Right renal pelvis (tissue), 4 donors: ENCODE measurements at regions not wholly inside any gene's neighbourhood (a gene's known extent, or its start where the extent isn't known, plus 50 kb on each side); places are given as distances from the start of the nearest gene placed in this dataset.

Experiments used
- DNase-seq, 4 donors: peaks; one replicate each; pipeline ENCODE4 v3.0.0-alpha.2; 2013; ENCODE audit warnings: low read depth in 4 of 4, low spot score in 3 of 4, missing footprints in 1 of 4

- no peak for DNase-seq
These were observed 136.3 kb upstream of the SERP2 start for GRCh38 chr13:44237276-44237767.

DNA sequence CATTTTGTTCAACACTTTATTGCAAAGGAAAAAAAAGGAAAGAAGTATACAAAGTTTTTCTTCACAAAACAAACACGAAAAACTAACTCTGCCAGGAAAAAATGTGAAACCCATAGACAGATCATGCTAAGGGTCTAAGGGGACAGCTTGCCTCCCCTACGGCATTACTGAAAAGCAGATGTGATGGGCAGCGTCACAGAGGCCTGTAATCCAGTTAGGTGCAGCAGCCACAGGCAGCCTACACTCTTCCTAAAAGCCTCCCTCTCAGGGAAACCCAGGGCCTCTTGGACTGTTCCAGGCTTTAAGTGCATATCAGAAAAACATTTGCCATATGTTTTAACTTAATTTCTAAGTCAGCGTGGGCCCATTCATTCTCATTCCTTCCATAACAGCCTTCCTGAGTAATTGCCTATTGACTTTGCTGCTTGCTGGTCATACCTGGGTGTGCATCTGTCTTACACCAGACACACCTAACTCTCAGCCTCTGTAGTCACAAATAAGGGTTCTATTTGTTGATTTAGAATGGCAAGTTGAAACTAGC lies 135.7 kb upstream of the SERP2 start:
- no peak for DNase-seq

DNA sequence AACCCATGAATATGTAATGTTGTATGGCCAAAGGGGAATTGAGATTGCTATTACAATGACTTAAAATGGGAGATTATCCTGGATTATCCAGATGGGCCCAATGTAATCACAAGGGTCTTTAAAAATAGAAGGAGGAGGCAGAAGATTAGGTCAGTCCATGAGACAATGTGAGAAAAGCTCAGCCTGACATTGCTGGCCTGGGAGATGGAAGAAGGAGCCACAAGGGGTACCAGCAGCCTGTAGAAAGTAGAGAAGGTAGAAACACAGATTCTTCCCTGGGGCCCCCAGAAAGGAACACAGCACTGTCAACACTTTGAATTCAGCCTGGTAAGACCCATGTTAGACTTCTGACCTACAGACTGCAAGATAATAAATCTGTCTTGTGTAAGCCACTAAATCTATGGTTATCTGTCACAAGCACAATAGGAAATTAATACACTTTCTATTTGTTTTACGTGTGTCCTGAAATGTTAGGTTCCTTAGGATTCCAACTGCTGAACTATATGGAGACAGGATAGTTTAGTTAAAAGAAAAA lies 132.9 kb upstream of the SERP2 start:
- no peak for DNase-seq

DNA sequence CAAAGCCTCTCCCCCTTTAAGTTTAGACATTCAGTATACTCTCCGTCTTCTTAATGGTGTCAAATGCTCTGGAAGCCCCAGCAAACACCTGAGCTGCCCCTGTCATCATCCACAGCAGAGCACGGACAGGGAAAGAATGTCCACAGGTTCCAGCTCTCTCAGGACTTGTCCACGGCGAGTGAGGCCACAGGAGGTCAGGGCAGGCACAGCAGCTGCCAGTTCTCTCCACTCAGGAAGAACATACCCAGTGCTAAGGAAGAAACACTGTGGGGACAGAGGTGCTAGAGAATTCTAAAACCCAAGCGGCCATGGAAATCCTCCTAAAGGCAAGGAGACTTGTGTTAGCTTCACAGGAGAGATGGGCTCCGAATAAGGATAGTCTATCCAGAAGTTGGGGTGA lies 132.0 kb upstream of the SERP2 start:
- DNase-seq: no peak

- no peak for DNase-seq
These were observed 130.9 kb upstream of the SERP2 start for GRCh38 chr13:44242766-44243165.

DNA sequence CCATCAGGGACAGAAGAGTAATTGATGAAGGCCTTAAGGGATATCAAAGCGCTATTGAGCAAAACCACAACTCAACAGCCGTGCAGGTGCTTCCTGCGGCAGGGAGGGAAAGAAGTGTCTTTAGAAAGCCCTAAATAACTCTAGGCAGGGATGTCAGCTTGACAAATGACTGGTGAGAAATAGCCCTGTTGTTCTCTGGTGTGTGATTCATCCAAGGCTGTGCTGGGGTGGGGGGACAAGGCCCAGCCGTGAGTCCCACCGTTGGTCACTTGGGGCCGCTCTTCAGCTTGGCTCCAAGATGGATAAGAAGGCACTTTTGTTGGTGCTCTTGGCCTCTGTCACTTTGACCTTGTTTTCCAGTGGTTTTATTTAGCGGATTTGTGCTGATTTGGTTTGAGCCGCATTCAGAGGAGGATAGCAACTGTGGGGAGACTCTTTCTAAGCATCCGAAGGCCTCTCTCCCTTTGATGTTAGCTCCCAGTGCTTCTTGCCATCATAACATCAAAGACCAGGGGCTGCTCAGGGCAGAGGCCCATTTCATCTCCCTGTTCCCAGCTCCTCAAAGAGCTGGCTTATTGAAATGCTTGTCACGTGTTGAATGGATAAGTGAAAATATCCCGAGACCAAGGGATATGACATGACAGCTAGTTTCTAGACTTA lies 130.3 kb upstream of the SERP2 start:
- DNase-seq: no peak

GRCh38 chr13:44244288-44244687 lies 129.3 kb upstream of the SERP2 start:
- DNase-seq: no peak

- no peak for DNase-seq
These were observed 124.2 kb upstream of the SERP2 start for GRCh38 chr13:44249431-44249836.

GRCh38 chr13:44252938-44253337 lies 120.7 kb upstream of the SERP2 start:
- no peak for DNase-seq

DNA sequence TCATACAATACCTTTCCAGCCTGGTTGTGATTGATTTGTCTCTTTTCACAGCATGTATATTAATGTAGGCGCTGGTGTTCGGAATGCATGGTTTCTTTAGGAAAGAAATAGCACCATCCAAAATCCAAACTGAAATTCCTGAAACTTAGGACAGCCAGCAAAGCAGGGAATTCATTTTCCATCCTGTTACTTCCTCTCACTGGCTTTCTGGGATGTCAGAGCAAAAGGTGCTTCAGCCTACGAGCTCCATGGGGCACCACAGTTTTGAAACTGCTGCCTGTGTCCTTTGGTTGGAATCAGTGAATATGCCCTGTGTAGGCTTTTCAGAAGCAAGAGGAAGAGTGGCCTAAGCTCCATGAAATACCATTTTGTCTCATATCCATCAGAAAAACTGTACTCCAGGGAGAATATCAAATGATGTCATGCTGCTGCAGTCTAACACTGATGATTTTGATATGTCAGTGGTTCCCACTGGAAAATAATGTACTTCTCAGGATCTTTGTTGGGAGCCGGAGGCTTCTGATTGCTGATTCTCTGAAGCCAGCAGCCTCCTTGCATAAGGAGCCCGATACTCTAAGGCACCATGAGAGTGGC lies 117.8 kb upstream of the SERP2 start:
- no peak for DNase-seq

- no peak for DNase-seq
These were observed 115.8 kb upstream of the SERP2 start for GRCh38 chr13:44257796-44258195.

DNA sequence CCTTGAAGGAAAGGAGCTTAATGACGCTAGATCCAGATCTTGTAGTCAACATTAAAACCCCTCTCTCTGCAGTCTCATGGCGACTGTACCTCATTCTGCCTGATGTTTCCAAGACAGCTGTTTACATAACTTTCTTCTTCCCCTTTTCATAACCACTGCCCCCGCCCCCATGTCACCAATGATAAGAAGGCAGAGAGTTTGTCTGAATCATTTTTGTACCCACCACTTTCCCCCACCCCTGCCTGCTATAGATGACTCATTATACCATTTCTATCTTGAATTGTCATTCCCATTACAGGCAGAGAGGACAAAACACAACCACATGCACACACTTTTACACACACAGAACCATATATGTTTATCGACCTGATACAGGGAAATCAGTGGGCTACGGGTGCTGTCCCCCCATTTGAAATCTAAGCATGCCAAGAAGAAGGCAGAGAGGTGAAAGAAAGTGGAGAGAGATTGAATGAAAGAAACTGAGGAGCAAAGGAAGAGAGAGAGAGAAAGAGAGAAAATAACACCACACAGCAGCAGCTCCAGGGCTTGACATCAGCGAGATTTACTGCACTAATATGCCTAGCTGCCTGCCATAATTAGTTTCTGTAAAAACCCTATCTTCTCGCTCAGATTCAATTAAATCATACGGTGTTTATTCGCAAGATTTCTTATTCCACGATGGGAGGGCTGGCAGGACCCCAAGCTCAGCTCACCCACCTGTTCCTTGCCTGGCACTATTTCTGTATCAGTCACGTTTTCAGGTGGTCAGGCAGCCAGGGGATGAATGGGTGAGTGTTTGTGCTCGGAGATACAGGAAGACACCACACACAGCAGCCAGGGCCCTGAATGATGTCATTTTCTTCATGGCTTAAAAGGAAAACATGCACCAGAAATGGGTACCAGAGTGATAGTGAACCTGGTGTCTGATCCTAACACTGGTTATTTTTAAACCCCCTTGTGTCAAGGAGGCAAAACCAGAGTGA lies 114.3 kb upstream of the SERP2 start:
- no peak for DNase-seq

GRCh38 chr13:44260336-44260735 lies 113.3 kb upstream of the SERP2 start:
- no peak for DNase-seq

DNA sequence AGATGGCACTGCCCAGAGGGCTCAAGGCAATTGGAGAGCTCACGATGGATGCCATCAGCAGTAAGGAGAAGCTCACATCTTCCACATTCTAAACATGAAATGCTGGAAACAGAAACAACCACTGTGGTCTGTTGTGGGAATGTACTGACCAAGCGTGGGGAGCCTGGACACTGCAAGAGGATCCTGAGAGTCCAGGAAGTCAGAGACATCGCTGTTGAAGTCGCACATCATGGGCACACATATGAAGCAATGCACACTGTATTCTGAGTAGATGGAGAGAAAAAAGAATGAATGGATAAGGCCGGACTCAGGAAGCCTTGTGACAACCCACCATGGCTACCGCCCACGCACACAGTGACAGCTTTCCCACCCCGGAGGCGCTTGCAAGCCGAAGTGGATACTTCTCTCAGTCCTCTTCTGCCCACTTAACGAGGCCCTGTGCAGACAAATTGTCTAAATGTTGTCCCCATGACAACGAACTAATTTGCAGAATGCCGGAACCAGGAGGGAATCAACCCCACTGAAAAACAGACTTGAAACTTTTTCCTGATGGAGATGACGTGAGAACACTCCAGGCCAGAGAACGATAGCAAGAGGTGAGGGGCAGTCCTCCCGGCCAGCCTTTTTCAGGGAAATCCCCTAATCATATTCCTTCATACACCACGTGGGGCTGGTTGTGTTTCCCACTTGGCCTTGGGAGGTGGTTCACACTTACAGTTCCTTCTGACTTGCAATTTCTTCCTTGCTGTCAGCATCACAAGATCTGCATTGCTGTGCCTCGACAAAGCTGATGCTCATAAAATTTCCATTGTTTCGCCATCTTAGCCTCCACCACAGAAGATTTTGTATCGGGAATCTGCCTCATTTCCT lies 109.6 kb upstream of the SERP2 start:
- DNase-seq: no peak

GRCh38 chr13:44266305-44266704 lies 107.3 kb upstream of the SERP2 start:
- DNase-seq: no peak

DNA sequence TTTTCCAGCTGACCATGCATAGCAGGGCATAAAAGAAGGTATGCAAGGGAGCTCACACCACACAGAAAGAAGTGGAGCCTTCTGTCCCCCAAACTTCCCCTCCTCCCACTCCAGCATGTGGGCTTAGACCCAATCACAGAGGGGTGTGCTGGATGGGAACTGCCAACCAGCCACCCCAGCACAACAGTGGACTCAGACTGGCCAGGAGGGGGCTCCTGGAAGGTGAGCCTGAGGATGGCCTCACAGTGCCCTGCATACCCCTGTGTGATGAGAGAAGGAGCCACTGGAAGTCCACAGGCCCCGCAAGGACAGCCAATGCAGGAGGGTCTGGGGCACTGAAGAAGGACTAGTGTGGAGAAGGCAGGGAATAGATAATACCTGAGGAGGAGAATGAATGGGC lies 106.9 kb upstream of the SERP2 start:
- DNase-seq: no peak

DNA sequence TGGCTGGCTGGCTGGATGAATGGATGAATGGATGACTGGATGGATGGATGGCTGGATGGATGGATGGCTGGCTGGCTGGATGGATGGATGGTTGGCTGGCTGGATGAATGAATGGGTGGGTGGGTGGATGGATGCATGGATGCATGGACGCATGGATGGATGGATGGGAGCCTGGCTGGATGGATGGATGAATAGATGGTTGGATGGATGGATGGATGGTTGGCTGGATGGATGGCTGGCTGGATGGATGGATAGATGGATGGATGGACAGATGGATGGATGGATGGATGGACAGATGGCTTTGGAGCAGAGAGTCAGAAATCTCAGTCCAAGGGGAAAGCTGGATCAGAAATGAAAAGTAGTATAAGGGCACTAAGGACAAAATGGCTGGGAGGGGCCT lies 106.4 kb upstream of the SERP2 start:
- DNase-seq: no peak

DNA sequence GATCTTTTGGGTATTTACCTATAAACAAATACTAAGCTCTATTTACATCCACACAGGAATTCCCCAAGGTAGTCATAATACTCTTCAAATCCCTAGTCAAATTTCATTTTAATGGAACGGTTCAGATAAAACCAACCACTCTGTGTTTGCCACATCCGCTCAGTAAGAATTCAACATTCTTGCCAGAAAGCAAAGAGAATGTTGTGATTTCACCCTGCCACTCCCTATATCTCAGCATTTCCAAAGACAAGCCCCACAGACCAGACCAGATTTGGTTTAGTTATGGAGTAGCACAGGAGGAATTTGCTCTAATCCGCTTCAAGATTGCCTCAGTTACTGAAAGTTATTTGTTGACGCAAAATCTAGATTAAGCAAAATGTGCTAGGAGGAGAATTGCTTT lies 105.6 kb upstream of the SERP2 start:
- no peak for DNase-seq

GRCh38 chr13:44268980-44269379 lies 104.6 kb upstream of the SERP2 start:
- DNase-seq: no peak

GRCh38 chr13:44270150-44270549 lies 103.5 kb upstream of the SERP2 start:
- no peak for DNase-seq
